Osteoblast (primary cell): ENCODE measurements at regions not wholly inside any gene's neighbourhood (a gene's known extent, or its start where the extent isn't known, plus 50 kb on each side); places are given as distances from the start of the nearest gene placed in this dataset.

Experiments
- DNase-seq: peaks from one replicate; pipeline ENCODE4 v3.0.0; 2011; ENCODE audit warnings: low spot score, mixed read lengths; ENCODE audit not compliant: insufficient read length; ENCODE audit errors: missing footprints
- H2AFZ ChIP-seq: 2 replicates; pipeline ENCODE4 v1.6.0; 2011; ENCODE audit warnings: mild to moderate bottlenecking, low read length
- H3K27ac ChIP-seq: 2 replicates; pipeline ENCODE4 v1.5.1; 2011; ENCODE audit warnings: mild to moderate bottlenecking, low read depth, low read length, moderate library complexity
- H3K27me3 ChIP-seq: 2 replicates; pipeline ENCODE4 v1.6.0; 2012; ENCODE audit warnings: mild to moderate bottlenecking, control low read depth, inconsistent platforms, low read length, moderate library complexity; ENCODE audit not compliant: insufficient read depth
- H3K36me3 ChIP-seq: 2 replicates; pipeline ENCODE4 v1.5.1; 2011; ENCODE audit warnings: mild to moderate bottlenecking, low read length, control low read depth, moderate library complexity; ENCODE audit not compliant: insufficient read depth
- H3K4me1 ChIP-seq: 2 replicates; pipeline ENCODE4 v1.5.1; 2011; ENCODE audit warnings: mild to moderate bottlenecking, low read length, control low read depth, moderate library complexity; ENCODE audit not compliant: insufficient read depth
- H3K4me2 ChIP-seq: 2 replicates; pipeline ENCODE4 v1.6.0; 2011; ENCODE audit warnings: mild to moderate bottlenecking, low read length; ENCODE audit not compliant: insufficient read depth
- H3K4me3 ChIP-seq: fragments of 200-600 bp; sonication (generic); 3 replicates; pipeline ENCODE4 v1.5.1; 2012; ENCODE audit warnings: mild to moderate bottlenecking, low read length, inconsistent platforms; ENCODE audit not compliant: insufficient read depth
- H3K79me2 ChIP-seq: 2 replicates; pipeline ENCODE4 v1.6.0; 2012; ENCODE audit warnings: mild to moderate bottlenecking, low read length, control low read depth, inconsistent platforms; ENCODE audit not compliant: insufficient read depth
- H3K9me3 ChIP-seq: 2 replicates; pipeline ENCODE4 v1.5.1; 2011; ENCODE audit warnings: low read depth, low read length, control low read depth
- H4K20me1 ChIP-seq: 2 replicates; pipeline ENCODE4 v1.6.0; 2012; ENCODE audit warnings: mild to moderate bottlenecking, low read length, control low read depth; ENCODE audit not compliant: insufficient read depth
- TF ChIP-seq, protein P1 (sequence below): IDR thresholded peaks from 2 replicates; pipeline ENCODE4 v1.5.1; 2011; ENCODE audit warnings: mild to moderate bottlenecking, low read depth, low read length, moderate library complexity; ENCODE audit errors: extremely low read depth

DNA sequence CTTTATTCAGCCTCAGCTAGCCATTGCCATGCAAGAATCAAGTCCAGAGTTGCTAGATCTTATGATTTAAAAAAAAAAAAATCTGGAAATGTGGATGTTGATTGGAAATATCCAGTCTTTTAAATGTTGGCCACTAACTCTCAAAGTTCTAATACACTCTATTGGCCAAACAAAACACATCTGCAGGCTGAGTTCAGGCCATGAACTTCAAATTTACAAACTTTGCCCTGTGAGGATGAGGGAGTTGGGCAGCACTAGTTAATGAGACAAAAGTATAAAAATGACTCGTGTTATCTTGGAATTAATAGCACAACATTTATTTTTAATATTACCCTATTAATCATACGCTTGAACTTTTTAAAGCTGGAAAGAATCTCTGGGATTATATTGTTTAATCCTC lies 432.3 kb downstream of the PLPP3 start:
- Histone ChIP-seq H3K27ac (no peak overlapping the region), H3K79me2 (no peaks in the 10 kb centered on the region), H3K36me3 (no peaks in the 10 kb centered on the region), H3K4me1 (peaks cover 8% of the 10 kb centered on the region), H3K4me3 (no peak overlapping the region), H3K27me3 (no peaks in the 10 kb centered on the region), H3K9me3 (no peaks in the 10 kb centered on the region), H2AFZ (no peak overlapping the region), H4K20me1 (no peaks in the 10 kb centered on the region), H3K4me2 (no peak overlapping the region)
- TF ChIP-seq, protein P1, sequence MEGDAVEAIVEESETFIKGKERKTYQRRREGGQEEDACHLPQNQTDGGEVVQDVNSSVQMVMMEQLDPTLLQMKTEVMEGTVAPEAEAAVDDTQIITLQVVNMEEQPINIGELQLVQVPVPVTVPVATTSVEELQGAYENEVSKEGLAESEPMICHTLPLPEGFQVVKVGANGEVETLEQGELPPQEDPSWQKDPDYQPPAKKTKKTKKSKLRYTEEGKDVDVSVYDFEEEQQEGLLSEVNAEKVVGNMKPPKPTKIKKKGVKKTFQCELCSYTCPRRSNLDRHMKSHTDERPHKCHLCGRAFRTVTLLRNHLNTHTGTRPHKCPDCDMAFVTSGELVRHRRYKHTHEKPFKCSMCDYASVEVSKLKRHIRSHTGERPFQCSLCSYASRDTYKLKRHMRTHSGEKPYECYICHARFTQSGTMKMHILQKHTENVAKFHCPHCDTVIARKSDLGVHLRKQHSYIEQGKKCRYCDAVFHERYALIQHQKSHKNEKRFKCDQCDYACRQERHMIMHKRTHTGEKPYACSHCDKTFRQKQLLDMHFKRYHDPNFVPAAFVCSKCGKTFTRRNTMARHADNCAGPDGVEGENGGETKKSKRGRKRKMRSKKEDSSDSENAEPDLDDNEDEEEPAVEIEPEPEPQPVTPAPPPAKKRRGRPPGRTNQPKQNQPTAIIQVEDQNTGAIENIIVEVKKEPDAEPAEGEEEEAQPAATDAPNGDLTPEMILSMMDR: no peak
- no peak for DNase-seq

DNA sequence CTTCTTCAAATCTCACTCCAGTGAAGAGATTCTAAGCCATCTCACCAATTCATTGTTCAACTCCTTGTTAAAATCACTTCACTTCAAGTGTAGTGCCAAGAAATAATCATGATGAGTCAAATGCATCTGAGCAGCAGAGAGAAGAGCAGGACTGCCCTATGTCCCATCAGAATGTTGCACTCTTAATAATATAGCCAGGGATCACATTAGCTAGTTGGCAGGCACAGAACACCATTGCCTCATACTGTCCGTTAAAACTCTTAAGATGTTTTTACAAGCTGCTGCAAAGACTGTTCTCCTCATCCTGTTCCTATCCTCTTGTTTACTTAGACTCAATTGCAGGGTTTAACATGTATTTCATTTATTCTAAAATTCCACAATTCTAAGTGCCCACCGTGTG lies 432.9 kb downstream of the PLPP3 start:
- Histone ChIP-seq H3K4me3 (no peak overlapping the region), H3K4me2 (no peak overlapping the region), H3K36me3 (no peaks in the 10 kb centered on the region), H2AFZ (no peak overlapping the region), H3K9me3 (no peaks in the 10 kb centered on the region), H3K27me3 (no peaks in the 10 kb centered on the region), H3K4me1 (peaks cover 8% of the 10 kb centered on the region), H3K27ac (no peak overlapping the region), H4K20me1 (no peaks in the 10 kb centered on the region), H3K79me2 (no peaks in the 10 kb centered on the region)
- TF ChIP-seq, protein P1: no peak
- peak; percentile 85 for DNase-seq

DNA sequence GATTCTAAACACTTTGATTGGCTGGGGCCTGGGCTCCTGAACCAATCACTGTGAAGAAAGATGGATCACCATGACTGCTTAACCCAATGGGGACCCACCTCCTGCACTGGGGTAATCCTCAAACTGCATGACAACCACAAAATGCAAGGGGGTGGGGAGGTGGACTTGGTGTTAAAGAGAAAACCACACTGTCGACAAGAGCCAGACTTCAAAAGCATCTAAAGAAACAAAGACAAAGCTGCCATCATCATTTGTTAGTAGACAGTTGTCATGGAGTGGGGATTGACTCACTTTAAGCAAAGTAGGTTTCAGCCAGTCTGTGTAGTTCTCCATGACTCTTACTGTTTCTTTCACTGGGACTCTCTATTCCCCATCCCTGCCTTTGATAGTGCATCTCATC lies 433.8 kb downstream of the PLPP3 start:
- Histone ChIP-seq H3K4me2 (no peak overlapping the region), H2AFZ (no peak overlapping the region), H3K9me3 (no peaks in the 10 kb centered on the region), H3K79me2 (no peaks in the 10 kb centered on the region), H3K4me3 (no peak overlapping the region), H3K27me3 (no peaks in the 10 kb centered on the region), H4K20me1 (no peaks in the 10 kb centered on the region), H3K27ac (no peak overlapping the region), H3K36me3 (no peaks in the 10 kb centered on the region), H3K4me1 (peaks cover 8% of the 10 kb centered on the region)
- TF ChIP-seq, protein P1: no peak
- no peak for DNase-seq

DNA sequence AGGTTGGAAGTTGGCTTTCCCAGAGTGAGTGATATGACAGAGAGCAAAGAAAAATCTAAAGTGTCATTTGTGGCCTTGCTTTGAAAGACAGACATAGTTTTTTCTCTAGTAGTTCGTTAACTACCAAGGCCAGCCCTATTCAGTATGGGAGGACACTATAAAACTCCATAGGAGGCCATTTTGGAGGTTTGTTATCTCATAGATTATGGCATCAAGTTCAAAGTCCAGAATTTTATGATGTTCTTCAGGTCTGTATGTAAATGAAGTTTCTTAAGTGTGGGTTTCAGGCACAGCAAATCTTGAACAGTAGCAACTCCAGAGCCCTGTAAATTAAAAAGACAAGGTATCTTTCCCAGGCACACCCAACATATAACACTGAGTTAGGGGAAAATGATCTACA lies 437.1 kb downstream of the PLPP3 start:
- no peaks in the 10 kb centered on the region for H3K27me3 ChIP-seq
- H3K4me1 ChIP-seq: peaks cover 19% of the 10 kb centered on the region
- TF ChIP-seq, protein P1: no peak
- H4K20me1 ChIP-seq: no peaks in the 10 kb centered on the region
- H2AFZ ChIP-seq: no peak overlapping the region
- no peaks in the 10 kb centered on the region for H3K9me3 ChIP-seq
- no peak overlapping the region for H3K27ac ChIP-seq
- no peaks in the 10 kb centered on the region for H3K36me3 ChIP-seq
- H3K79me2 ChIP-seq: no peaks in the 10 kb centered on the region
- H3K4me2 ChIP-seq: no peak overlapping the region
- no peak for DNase-seq
- H3K4me3 ChIP-seq: no peak overlapping the region
